ENCODE measurements at regions not wholly inside any gene's neighbourhood (a gene's known extent, or its start where the extent isn't known, plus 50 kb on each side); places are given as distances from the start of the nearest gene placed in this dataset.

- CTCF ChIA-PET = interaction anchor here (0.6 to 2.3 kb wide), 2 partner anchors 182 to 614 kb away, joined by 3 to 7 read pairs; no protein-coding TSS in a partner anchor
- POLR2A ChIA-PET = no interaction called here
- TF ChIP-seq POLR2AphosphoS2 (conservative IDR thresholded peaks at IDR 0.05; ENCODE audit: low read length) (no peak), PBX3 (IDR thresholded peaks at IDR 0.05) (no peak), MAFK (IDR thresholded peaks at IDR 0.05; ENCODE audit: partially characterized antibody) (no peak), TP53 (CRISPR knock-in tag; IDR thresholded peaks at IDR 0.05) (no peak), ZFP36 (IDR thresholded peaks at IDR 0.05; ENCODE audit: borderline replicate concordance, partially characterized antibody) (no peak), RAD21 (conservative IDR thresholded peaks at IDR 0.05 in 1 of 2, IDR thresholded peaks at IDR 0.05 in 1 of 2) (no peak), FOXS1 (CRISPR knock-in tag; IDR thresholded peaks at IDR 0.05) (no peak), EHF (CRISPR knock-in tag; IDR thresholded peaks at IDR 0.05) (no peak), CBX8 (IDR thresholded peaks at IDR 0.05) (no peak), ELK1 (IDR thresholded peaks at IDR 0.05; ENCODE audit: low read depth, low read length) (no peak)
- ATAC-seq = no peak
- H3K4me1 ChIP-seq = peaks cover 11% of the 10 kb centered on the region; the same call in 2 of the 3 replicates
- H3K4me3 ChIP-seq = no peak overlapping the region
- peaks cover 11% of the 10 kb centered on the region; the same call in 2 of the 3 replicates for H3K9me3 ChIP-seq
- H3K4me2 ChIP-seq = peak overlapping the region; percentile 28; the same call in 1 of the 3 replicates
- WGBS (ENCODE audit: missing lambda C conversion rate) = 95% methylated on average over 3 of the region's 3 CpGs
- no peak for DNase-seq (ENCODE audit: low read depth in 1 of 2, low spot score in 1 of 2)
- no peak for FAIRE-seq
- no peak overlapping the region for H3K27ac ChIP-seq
Observed at GRCh38 chr2:38498045-38498481, 104.7 kb downstream of the HNRNPLL start.

GRCh38 chr2:38497670-38498037, 105.1 kb downstream of the HNRNPLL start:
- CTCF ChIA-PET = interaction anchor here (0.6 to 1.3 kb wide), 4 partner anchors 11 to 614 kb away, joined by 3 to 4 read pairs (median 3); partner anchors contain the start of gene ATL2
- Histone ChIP-seq H3K9me3 (peaks cover 11% of the 10 kb centered on the region; the same call in 2 of the 3 replicates), H3K4me1 (peaks cover 11% of the 10 kb centered on the region; the same call in 2 of the 3 replicates), H3K27ac (no peak overlapping the region), H3K4me2 (peak overlapping the region; percentile 28; the same call in 1 of the 3 replicates), H3K4me3 (no peak overlapping the region)
- POLR2A ChIA-PET = no interaction called here
- TF ChIP-seq CEBPB (IDR thresholded peaks at IDR 0.05) (0 out of 4 replicates have a peak, but pooled peaks of 1 of the 2 experiments have one; percentile 3), ATOH8 (CRISPR knock-in tag; IDR thresholded peaks at IDR 0.05; ENCODE audit: low read depth) (no peak)
- FAIRE-seq (no peak), DNase-seq (ENCODE audit: low read depth in 1 of 2, low spot score in 1 of 2) (no peak), ATAC-seq (no peak)
- WGBS (ENCODE audit: missing lambda C conversion rate) = 54% methylated on average over 3 of the region's 3 CpGs

- FAIRE-seq (no peak), ATAC-seq (peak; percentile 33 to 44; a peak in 4 of 6 replicates), DNase-seq (ENCODE audit: low read depth in 1 of 2, low spot score in 1 of 2) (no peak)
- Histone ChIP-seq H3K27ac (no peak overlapping the region), H3K4me3 (no peak overlapping the region), H3K9me3 (peaks cover 7% of the 10 kb centered on the region; the same call in 2 of the 3 replicates), H3K4me2 (peak overlapping the region; percentile 28; the same call in 1 of the 3 replicates), H3K4me1 (peaks cover 11% of the 10 kb centered on the region; the same call in 2 of the 3 replicates)
- ChIA-PET POLR2A (no interaction called here), CTCF (interaction anchor here (0.6 to 1.3 kb wide), 5 partner anchors 11 to 614 kb away, joined by 3 to 4 read pairs (median 3); partner anchors contain the start of gene ATL2)
- 56% methylated on average over 8 of the region's 8 CpGs for WGBS (ENCODE audit: missing lambda C conversion rate)
- TF ChIP-seq RFX5 (IDR thresholded peaks at IDR 0.05) = no peak
- TF ChIP-seq CEBPB (IDR thresholded peaks at IDR 0.05) = no peak
- no peak for TF ChIP-seq GATA3 (IDR thresholded peaks at IDR 0.05; ENCODE audit: borderline replicate concordance)
- TF ChIP-seq ATOH8 (CRISPR knock-in tag; IDR thresholded peaks at IDR 0.05; ENCODE audit: low read depth) = no peak
- no peak for TF ChIP-seq PHF8 (IDR thresholded peaks at IDR 0.05; ENCODE audit: borderline replicate concordance, low read depth)
- TF ChIP-seq HOXB13 (CRISPR knock-in tag; IDR thresholded peaks at IDR 0.05; ENCODE audit: low read depth) = no peak
- no peak for TF ChIP-seq NFE2L2 (conservative IDR thresholded peaks at IDR 0.05; ENCODE audit: low read length)
- no peak for TF ChIP-seq RAD21 (conservative IDR thresholded peaks at IDR 0.05 in 1 of 2, IDR thresholded peaks at IDR 0.05 in 1 of 2)
- no peak for TF ChIP-seq MAX (IDR thresholded peaks at IDR 0.05)
- no peak for TF ChIP-seq MAFK (IDR thresholded peaks at IDR 0.05; ENCODE audit: partially characterized antibody)
- TF ChIP-seq POLR2AphosphoS2 (conservative IDR thresholded peaks at IDR 0.05; ENCODE audit: low read length) = no peak
- no peak for TF ChIP-seq HMGXB4 (CRISPR knock-in tag; IDR thresholded peaks at IDR 0.05; ENCODE audit: borderline replicate concordance)
- TF ChIP-seq EP300 (IDR thresholded peaks at IDR 0.05) = no peak
- TF ChIP-seq CBX2 (IDR thresholded peaks at IDR 0.05; ENCODE audit: borderline replicate concordance, low read depth) = no peak
- no peak for TF ChIP-seq E2F6 (IDR thresholded peaks at IDR 0.05; ENCODE audit: borderline replicate concordance, low read depth)
- TF ChIP-seq ZC3H11A (IDR thresholded peaks at IDR 0.05) = no peak
- no peak for TF ChIP-seq MYC (IDR thresholded peaks at IDR 0.05; ENCODE audit: borderline replicate concordance, low read length)
- no peak for TF ChIP-seq SREBF2 (IDR thresholded peaks at IDR 0.05)
Observed at GRCh38 chr2:38496927-38497669, 105.6 kb downstream of the HNRNPLL start.

Data from A549 (cell line).